Prostate gland (tissue), 2 donors: ENCODE measurements at regions not wholly inside any gene's neighbourhood (a gene's known extent, or its start where the extent isn't known, plus 50 kb on each side); places are given as distances from the start of the nearest gene placed in this dataset.

Experiments used
- CTCF ChIP-seq, 4 experiments: fragments of 200-600 bp in 2 of 4; fragments of 450-650 bp in 2 of 4; sonication (generic) in 2 of 4; IDR thresholded peaks; 1 replicate in 3 of 4; 2 replicates in 1 of 4; pipeline ENCODE4 v1.5.1; 2016 to 2019; ENCODE audit warnings: antibody characterized with exemption in 4 of 4, mild to moderate bottlenecking in 2 of 4, moderate library complexity in 2 of 4
- POLR2AphosphoS5 ChIP-seq: sonication (generic); formaldehyde crosslinking; IDR thresholded peaks from one replicate; pipeline ENCODE4 v1.6.1; 2017; ENCODE audit warnings: antibody characterized with exemption

- TF ChIP-seq CTCF (IDR thresholded peaks at IDR 0.05) = no peak
- TF ChIP-seq POLR2AphosphoS5 = no peak
These were observed 206.1 kb upstream of the SETBP1 start for GRCh38 chr18:44474591-44474990.
